Superior temporal gyrus (tissue), 1 donor: ENCODE measurements at regions not wholly inside any gene's neighbourhood (a gene's known extent, or its start where the extent isn't known, plus 50 kb on each side); places are given as distances from the start of the nearest gene placed in this dataset.

Experiments
- DNase-seq: peaks from one replicate; pipeline ENCODE4 v3.0.0-alpha.2; 2016; ENCODE audit errors: extremely low spot score

GRCh38 chr12:104858611-104859543 lies 99.2 kb downstream of the SLC41A2 start:
- no peak for DNase-seq

- DNase-seq = no peak
Observed at GRCh38 chr12:104856531-104856930, 101.6 kb downstream of the SLC41A2 start.

DNA sequence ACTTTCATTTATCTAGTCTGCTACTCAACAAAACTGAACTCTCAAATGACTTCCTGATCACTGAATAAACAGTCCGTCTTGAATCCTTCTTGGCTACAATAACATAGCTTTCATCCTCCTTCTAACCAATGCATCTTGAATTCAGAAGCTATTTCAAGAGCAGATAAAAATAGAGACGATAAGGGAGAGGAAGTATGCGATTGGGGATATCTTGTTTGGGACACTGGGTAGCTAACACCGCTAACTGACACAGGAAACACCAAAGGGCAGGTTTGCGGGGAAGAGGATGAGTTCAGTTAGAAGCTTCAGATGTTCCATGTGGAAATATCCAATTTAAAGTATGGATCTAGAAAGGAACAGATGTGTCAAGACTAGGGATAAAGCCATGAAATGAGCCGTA lies 102.5 kb downstream of the SLC41A2 start:
- DNase-seq = no peak

- no peak for DNase-seq
Observed at GRCh38 chr12:104852896-104853295, 105.2 kb downstream of the SLC41A2 start.

DNA sequence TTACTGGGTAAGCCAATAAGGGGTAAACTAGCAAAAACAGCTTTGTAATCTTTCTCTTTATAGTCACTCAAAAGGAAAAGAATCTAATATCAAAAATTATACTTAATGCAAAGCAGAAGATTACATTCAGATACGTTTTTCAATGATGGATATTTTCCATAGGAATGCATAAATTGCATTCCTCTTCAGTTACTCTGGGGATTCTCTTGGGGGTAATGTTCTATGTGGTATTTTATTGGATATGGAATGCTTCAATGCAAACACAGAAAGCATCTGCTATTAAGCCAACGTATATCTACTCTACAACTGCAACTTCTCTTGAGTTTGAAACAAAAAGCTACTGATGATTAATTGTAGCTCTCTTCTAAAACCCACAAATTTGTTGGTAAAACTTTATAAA lies 106.0 kb downstream of the SLC41A2 start:
- DNase-seq = no peak

DNA sequence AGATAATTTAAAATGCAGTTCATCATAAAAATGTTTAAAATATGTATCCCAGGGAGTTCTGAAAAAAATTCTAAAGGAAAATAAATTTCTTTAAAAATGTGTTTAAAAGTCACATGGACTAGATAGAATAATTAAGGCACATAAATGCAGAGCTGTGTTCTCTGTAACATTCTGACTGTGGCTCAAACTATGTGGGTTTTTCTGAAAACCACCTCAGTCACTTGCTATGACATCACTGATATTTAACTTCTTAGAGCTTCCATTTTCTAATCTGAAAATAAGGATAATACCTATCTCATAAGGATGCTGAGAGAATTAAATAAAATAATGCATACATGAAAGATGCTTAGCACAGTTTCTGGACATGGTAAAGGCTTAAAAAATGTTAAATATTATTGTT lies 107.3 kb downstream of the SLC41A2 start:
- DNase-seq = no peak

DNA sequence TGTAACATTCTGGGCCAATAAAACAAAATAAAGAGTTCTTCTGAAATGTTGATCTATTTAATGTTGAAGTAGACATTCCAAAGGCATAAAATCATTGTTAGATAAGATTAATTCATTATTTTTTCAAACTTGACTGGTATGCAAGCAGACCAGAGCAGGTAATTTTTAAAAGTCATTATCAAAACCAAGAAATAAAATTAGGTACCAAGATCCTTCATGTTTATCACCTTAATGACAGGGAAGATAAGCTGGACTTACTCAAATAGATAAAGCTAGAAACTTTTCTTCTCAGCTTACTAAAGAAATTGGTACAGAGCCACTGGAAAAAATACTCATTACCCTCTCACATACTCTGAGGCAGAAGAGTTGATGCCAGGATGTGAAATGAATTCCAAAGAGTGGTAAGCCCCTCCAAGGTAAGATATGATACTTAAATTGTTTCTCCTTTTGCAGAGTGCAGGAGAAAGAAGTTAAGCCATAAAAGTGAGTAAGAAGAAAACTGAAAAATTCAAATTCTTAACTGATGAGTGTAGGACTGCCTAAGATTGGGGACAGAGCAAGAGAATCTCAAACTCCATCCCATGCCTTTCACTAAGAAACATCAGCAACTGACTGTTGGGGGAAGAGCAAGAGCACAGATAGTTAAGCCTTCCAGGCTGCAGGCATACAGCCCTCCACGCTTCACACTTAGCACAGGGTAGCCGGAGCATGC lies 111.9 kb downstream of the SLC41A2 start:
- DNase-seq = no peak

DNA sequence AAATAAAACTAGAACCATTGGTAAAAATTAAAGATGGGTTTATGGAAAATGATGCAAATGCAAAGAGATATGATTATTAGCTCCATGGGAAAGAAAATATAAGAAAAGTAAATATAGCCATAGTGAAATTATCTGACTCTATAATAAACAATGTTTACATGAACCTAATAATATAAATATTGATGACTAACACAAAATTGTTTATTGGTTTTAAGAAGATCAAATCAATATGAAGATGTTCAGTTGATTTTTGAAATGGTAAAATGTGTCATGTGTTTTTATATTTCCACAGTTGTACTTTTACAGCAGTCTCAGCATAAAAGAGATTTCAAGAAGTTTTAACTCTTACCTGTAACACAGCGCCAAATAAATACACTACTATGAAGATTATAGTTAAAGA lies 114.0 kb downstream of the SLC41A2 start:
- DNase-seq = no peak

DNA sequence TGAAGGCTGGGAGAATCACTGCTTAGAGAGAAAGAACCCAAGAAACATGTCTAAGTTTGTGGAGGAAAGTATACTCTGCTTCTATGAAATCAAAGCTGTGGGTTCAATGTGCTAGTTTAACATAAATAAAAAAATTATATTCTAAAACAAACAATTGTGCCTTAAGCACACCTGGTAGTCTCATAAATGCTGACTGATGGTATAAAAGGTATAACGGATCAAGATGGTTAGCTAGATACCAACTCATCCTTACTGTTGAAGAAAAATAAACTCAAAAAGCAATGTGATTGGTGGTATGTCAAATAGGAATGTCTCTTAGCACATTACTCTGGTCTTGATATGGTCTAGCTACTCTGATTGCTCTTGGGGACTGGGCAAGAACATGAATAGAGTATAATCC lies 117.8 kb downstream of the SLC41A2 start:
- DNase-seq = no peak

GRCh38 chr12:104835317-104835716 lies 122.8 kb downstream of the SLC41A2 start:
- no peak for DNase-seq

- no peak for DNase-seq
Observed at GRCh38 chr12:104834607-104835006, 123.5 kb downstream of the SLC41A2 start.

GRCh38 chr12:104833756-104834155 lies 124.3 kb downstream of the SLC41A2 start:
- no peak for DNase-seq

GRCh38 chr12:104828015-104828414 lies 130.1 kb downstream of the SLC41A2 start:
- no peak for DNase-seq

GRCh38 chr12:104827587-104827986 lies 130.5 kb downstream of the SLC41A2 start:
- no peak for DNase-seq

- DNase-seq = no peak
Observed at GRCh38 chr12:104825408-104825807, 132.7 kb downstream of the SLC41A2 start.

DNA sequence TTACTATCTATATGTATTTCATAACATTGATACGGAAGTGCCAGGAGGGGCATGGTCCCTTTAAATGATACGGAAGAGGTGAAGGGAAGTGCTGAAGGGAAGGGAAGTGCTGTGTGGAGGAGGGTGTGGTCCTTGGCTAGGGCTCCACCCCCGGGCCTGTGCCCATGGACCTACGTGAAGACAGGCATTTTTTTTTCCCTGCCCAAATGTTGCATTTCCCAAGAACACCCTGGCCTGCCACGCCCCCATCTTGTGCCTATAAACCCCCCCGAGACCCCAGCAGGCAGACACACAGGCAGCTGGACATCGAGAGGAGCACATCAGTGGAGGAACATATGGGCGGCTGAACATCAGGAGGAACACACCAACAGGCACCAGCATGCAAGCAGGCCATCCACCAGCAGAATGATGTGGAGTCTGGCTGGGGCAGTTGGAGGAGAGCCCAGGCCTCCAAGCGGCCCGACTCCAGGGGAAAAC lies 134.1 kb downstream of the SLC41A2 start:
- DNase-seq = no peak

- DNase-seq = no peak
Observed at GRCh38 chr12:104822941-104823340, 135.1 kb downstream of the SLC41A2 start.

DNA sequence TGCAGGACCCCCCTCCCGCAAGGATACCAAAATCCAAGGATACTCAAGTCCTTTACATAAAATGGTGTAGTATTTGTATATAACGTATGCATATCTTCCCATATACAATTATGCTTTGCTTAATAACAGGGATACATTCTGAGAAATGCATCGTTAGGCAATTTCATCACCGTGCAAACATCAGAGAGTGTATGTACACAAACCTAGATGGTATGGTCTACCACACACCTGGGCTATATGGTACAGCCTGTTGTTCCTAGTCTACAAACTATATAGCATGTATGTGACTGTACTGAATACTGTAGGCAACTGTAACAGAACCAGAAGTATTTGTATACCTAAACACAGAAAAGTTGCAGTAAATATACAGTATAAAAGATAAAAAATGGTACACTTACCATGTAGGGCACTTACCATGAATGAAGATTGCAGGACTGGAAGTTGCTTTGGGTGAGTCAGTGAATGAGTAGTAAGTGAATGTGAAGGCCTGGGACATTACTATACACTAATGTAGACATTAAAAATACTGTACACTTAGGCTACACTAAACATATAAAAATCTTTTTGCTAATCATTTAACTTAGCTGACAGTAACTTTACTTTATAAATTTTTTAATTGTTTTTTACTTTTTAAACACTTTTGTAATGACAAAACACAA lies 141.1 kb downstream of the SLC41A2 start:
- no peak for DNase-seq

- DNase-seq = no peak
Observed at GRCh38 chr12:104815935-104816334, 142.2 kb downstream of the SLC41A2 start.

DNA sequence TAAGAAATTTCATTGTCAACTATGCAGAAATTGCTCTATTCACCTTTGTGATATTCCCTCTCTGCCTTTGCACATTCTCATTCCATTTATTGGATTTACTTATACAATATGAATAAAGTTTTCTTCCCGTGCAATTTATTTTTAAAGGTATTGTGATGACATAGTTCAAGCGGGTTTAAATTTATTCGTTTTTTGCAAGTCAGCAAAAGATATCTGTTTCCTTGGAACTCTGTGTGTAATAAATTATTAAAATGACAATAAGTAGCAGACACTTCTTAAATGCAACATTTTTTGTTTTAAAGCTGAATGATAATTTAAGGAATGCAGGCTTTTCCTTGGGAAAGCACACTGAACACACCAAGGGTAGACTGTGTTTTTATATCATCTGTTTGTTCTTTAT lies 143.1 kb downstream of the SLC41A2 start:
- DNase-seq = no peak
